ENCODE measurements at regions not wholly inside any gene's neighbourhood (a gene's known extent, or its start where the extent isn't known, plus 50 kb on each side); places are given as distances from the start of the nearest gene placed in this dataset.

DNA sequence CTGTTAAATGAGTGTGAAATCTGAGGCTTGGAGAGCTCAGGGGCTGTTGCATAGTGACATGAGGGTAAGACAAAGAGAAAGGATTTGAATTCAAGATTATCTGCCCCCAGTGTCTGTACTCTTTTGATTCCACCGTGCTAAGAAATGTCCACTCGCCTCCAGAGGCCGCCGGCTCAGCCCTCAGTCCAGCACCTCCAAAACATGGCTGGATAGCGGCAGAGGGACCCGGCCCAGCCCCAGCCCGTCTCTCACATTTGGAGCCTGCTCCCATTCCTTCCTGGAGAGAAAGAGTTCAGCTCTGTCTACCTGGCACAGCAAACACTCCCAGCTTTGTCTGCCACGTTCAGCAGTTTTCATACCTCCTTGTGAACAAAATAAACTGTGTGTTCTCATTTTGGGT lies 84.8 kb upstream of the IQSEC1 start:
- TF ChIP-seq, protein P1, sequence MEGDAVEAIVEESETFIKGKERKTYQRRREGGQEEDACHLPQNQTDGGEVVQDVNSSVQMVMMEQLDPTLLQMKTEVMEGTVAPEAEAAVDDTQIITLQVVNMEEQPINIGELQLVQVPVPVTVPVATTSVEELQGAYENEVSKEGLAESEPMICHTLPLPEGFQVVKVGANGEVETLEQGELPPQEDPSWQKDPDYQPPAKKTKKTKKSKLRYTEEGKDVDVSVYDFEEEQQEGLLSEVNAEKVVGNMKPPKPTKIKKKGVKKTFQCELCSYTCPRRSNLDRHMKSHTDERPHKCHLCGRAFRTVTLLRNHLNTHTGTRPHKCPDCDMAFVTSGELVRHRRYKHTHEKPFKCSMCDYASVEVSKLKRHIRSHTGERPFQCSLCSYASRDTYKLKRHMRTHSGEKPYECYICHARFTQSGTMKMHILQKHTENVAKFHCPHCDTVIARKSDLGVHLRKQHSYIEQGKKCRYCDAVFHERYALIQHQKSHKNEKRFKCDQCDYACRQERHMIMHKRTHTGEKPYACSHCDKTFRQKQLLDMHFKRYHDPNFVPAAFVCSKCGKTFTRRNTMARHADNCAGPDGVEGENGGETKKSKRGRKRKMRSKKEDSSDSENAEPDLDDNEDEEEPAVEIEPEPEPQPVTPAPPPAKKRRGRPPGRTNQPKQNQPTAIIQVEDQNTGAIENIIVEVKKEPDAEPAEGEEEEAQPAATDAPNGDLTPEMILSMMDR (IDR thresholded peaks at IDR 0.05; ENCODE audit: insufficient read depth, low read length) = no peak
- no peak for DNase-seq (ENCODE audit: low read depth)

DNA sequence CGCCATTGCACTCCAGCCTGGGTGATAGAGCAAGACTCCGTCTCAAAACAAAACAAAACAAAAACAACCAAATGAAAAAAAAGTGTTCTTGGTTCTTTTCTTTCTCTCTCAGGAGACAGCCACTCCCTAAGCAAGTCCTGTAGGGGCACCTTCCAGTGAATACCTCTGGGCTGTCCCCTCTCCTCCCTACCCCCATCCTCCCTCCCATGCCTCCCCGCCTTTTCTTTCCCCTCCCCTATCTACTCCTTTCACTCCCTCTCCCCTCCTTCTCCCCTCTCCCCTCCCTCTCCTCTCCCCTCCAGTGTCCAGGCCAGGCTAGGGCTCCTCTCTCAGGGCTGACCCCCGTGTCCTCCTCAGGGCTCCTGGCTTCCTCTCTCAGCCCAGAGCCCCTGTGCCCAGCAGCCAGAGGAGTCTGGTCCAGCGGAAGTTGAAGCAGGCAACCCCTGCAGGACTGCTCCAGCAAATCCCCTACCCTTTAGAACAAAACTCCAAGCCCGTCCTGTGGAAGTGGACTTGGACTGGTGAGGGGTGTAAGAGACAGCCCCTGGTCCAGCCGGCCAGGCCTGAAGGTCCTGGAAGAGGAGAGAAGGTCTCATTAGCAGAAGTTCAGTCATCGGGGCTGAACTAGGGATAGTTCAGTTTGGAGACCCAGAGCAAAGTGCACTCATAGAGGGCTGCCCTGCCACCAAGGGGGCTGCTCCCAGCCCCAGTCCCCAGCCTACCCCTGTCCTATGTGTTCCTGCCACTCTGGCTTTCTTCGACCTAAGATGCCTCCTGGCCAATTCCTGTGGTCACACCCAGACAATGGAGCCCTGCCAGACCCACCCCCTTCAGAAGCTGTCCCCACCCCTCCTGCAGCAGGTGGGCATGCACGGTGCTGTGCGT lies 79.8 kb upstream of the IQSEC1 start:
- DNase-seq (ENCODE audit: low read depth) = no peak
- TF ChIP-seq, protein P1 (IDR thresholded peaks at IDR 0.05; ENCODE audit: insufficient read depth, low read length) = no peak

More for the DNA sequence above, 84.8 kb upstream of the IQSEC1 start:
- H3K4me3 ChIP-seq (ENCODE audit: low read depth, low read length) = no peak overlapping the region

DNA sequence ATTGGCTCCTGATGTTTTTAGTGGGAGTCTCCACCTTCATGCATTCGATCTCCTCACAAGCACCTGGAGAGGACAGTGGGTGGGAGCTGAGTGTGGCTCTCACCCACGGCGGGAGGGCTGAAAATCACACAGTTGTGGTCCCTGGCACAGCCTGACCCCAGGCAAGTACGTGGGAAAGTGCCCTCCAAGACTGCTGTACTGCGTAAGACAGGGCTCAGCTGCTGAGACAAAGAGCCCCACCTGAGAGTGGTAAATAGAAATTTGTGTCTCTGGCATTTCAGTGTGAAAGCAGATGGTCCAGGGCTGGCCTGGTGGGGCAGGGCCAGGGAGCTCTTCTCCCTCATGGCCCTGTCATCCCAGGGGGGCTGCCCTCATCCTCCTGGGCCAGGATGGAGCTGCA lies 77.4 kb upstream of the IQSEC1 start:
- TF ChIP-seq, protein P1 (IDR thresholded peaks at IDR 0.05; ENCODE audit: insufficient read depth, low read length) = no peak
- no peak for DNase-seq (ENCODE audit: low read depth)
- no peak overlapping the region for H3K4me3 ChIP-seq (ENCODE audit: low read depth, low read length)

More for the DNA sequence above, 79.8 kb upstream of the IQSEC1 start:
- H3K4me3 ChIP-seq (ENCODE audit: low read depth, low read length) = no peak overlapping the region

DNA sequence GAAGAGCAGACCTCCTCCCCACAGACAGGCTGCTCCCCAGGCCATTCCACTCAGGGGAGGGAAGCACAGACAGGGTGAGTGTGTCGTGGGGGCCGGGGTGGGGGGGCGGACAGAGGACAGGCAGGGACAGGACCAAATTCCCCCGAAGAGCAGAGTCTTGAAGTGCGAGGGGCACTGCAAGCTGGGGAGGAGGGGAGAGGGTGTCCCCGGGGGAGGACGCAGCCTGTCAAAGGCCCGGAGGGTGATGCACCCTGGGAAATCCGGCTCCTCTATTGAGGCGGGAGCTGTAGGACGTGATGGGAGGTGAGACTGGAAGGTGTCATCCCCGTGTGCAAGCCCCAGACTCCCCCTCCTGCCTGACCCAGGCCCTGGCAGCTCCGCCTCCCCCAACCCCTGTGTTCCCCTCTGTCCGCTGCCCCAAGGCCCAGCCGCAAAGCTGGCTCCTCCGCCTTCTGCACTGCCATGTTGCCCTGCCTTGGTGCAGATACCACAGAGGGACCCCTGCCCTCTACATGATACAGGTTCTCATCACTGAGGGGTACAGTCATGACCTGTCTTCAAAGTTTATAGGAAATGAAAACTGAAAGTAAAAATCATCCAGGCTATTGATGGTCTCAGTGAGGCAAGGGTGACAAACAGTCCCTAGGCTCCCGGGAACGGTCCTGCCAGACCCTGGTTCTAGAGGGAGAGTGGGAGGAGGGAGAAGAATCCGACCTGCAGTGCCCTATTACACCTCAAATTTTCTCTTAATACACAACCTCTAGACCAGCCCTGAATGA lies 76.3 kb upstream of the IQSEC1 start:
- no peak for DNase-seq (ENCODE audit: low read depth)
- no peak overlapping the region for H3K4me3 ChIP-seq (ENCODE audit: low read depth, low read length)
- TF ChIP-seq, protein P1 (IDR thresholded peaks at IDR 0.05; ENCODE audit: insufficient read depth, low read length) = no peak

DNA sequence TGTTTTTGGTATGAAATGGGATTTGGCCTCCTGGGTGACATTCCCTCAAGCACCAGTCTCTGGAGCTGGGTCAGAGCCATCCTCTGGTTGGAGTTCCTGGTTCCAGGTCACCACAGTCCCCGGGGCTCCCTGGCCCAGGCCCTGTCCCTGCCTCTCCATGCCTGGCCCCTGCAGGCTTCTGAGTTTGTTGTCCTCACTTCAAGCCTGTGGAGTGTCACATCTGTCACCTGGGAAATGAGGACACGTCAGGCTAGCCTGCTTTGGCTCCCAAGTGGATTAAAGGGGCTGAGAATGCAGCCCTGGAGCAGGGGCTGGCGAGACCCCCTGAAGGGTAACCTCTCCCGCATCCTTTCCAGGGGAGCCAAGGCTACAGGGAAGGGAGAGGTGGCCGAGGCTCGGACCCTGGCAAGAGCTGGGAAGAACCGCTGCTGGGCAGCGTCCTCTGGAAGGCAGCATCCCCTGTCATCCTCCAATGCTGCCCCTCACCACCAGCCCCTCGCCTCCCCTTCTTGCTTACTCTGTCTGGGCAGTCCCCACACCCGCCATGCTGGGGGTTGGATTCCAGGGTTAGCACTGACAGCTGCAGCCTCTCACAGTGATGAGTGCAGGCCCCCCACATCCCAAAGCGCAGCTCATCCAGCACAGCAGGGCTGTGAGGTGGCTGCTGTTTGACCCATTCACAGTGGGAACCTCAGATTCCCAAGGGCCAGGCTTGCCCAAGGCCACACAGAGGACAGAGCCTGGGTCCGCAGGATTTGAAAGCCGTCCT lies 75.5 kb upstream of the IQSEC1 start:
- TF ChIP-seq, protein P1 (IDR thresholded peaks at IDR 0.05; ENCODE audit: insufficient read depth, low read length) = no peak
- no peak for DNase-seq (ENCODE audit: low read depth)
- H3K4me3 ChIP-seq (ENCODE audit: low read depth, low read length) = no peak overlapping the region

DNA sequence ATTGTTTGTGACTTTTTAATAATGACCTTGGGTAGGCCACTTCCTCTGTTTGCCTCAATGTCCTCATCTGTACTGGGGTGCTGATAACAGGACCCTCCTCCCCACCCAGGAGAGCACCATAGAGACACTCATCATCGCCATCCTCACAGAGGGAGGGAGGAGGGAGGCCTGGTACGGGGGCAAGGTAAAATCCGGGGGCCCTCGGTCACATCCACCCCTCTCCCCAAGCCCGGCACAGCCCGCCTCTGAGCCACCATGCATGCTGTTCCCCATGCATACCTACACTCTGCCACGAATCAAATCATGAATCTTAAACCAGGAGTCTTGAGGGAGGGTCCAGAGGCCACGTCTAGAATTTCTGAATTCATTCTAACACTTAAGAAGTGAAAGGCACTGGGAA lies 74.9 kb upstream of the IQSEC1 start:
- H3K4me3 ChIP-seq (ENCODE audit: low read depth, low read length) = no peak overlapping the region
- DNase-seq (ENCODE audit: low read depth) = no peak
- TF ChIP-seq, protein P1 (IDR thresholded peaks at IDR 0.05; ENCODE audit: insufficient read depth, low read length) = no peak

Measured in fibroblast of the aortic adventitia (primary cell).